GM12872 (cell line): ENCODE measurements at regions not wholly inside any gene's neighbourhood (a gene's known extent, or its start where the extent isn't known, plus 50 kb on each side); places are given as distances from the start of the nearest gene placed in this dataset.
A peak's percentile ranks its signal among the peaks of the same experiment; 100 is the strongest.

Experiments
- CTCF ChIP-seq: IDR thresholded peaks from 3 replicates; pipeline ENCODE4 v1.5.1; 2011; ENCODE audit warnings: low read depth, mild to moderate bottlenecking, low read length, moderate library complexity; ENCODE audit not compliant: insufficient read depth

DNA sequence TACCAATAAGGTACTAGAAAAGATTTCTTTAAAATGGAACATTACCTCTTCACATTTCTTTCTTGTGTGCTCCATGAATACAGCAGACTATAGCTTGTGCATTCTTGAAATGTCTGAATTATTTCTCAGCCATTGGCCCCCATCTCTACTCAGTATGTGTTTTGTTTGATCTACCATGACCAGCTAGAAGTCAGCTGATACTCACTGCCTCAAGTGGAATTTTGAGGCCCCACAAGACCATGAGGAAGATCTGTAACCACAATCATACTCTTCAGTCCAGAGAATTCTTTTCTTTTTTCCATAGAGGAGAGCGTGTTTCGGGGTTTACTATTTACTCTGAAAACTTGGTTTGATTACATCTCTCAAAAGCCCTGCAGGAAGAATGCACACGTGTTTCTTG, 319.1 kb downstream of the TOX3 start:
- TF ChIP-seq CTCF: no peak

DNA sequence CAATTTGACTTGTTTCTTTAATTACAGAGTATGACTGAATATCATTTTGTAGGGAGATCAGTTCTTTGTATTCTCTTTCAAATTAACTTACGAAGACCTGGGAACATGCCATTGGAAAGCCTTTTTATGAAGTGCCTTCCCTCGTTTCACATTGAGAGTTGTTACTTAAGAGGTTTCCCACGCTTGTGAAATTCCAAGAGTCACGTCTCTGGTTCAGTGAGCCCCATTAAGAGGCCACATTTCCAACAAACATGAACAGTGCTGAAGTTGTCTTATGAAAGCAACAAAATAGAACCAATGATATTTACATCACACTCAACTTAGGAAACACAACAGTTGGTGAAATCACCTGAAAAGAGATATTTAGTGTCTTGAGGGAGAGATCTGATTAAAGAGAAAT, 334.1 kb downstream of the TOX3 start:
- TF ChIP-seq CTCF: no peak

DNA sequence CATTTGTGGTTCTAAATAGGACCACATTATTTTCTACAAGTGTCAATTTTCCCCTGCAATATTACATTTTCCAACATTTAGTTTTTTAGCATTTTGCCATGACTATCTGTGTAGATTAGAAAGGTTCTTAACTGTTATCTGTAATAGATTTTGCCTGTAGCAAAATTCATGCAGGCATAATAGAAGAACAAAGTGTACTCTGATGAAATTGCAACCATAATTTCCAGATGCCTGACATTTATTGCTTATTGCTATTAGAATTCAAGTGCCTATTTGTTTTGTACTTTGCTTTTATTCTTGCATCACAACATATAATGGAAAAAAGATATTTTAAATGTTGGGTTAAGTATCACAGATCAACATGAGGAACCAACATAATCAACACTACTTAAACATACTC, 337.7 kb downstream of the TOX3 start:
- no peak for TF ChIP-seq CTCF

GRCh38 chr16:52203096-52203495, 343.8 kb downstream of the TOX3 start:
- TF ChIP-seq CTCF: no peak

DNA sequence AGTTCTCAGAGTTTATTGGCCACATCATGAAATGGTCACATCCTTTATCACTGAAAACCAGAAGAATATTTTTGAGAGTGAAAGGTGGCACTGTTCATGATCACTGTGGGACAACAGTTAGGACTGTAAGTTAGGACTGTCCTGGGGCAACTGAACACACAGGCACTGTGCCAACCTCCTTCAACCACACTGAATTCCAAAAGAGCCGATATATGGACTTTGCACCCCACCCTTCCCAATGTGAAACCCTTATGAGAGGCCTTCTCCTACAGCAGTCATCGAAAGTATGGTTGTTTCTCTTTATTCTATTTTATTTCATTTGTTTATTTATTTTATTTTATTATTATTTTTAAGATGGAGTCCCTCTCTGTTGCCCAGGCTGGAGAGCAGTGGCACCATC, 353.5 kb downstream of the TOX3 start:
- TF ChIP-seq CTCF: no peak

DNA sequence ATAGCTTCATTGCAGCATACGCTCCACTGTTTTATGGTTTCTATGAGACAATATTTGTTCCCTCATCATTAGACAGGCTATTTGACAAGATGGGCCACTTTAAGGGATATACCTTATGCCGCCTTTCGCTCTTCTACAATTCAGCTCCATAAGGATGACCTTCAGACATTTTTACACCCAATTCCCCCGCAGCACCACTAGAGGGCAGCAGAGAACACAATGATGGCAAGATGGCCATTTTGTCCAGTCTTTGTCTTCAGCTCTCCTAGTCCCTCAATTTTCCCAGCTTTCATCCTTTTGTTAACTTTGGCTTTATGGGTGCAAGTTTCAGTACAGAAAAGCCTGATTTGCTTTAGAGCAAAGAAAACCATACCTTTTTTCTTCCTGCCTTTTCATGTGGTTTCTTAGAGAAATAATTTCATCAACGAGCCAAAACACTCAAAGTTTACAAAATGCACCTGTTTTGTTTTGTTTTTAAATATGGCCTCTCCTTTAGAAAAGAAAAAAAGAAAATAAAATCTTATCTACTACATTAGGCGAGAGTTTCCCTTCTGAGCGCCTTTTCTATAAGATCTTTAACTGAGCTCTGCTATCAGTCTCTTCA, 355.3 kb downstream of the TOX3 start:
- peak; percentile 93 for TF ChIP-seq CTCF

GRCh38 chr16:52184336-52184735, 362.6 kb downstream of the TOX3 start:
- TF ChIP-seq CTCF: no peak
